GM12875 (cell line): ENCODE measurements at regions not wholly inside any gene's neighbourhood (a gene's known extent, or its start where the extent isn't known, plus 50 kb on each side); places are given as distances from the start of the nearest gene placed in this dataset.

Source experiments
- H3K4me3 ChIP-seq: one replicate; pipeline ENCODE4 v1.5.1; 2011; ENCODE audit warnings: low read depth, low read length, control low read depth
- CTCF ChIP-seq: IDR thresholded peaks from 2 replicates; pipeline ENCODE4 v1.5.1; 2011; ENCODE audit warnings: low read depth, mild to moderate bottlenecking, control low read depth, inconsistent platforms, low read length, moderate library complexity, borderline replicate concordance; ENCODE audit not compliant: insufficient read depth

DNA sequence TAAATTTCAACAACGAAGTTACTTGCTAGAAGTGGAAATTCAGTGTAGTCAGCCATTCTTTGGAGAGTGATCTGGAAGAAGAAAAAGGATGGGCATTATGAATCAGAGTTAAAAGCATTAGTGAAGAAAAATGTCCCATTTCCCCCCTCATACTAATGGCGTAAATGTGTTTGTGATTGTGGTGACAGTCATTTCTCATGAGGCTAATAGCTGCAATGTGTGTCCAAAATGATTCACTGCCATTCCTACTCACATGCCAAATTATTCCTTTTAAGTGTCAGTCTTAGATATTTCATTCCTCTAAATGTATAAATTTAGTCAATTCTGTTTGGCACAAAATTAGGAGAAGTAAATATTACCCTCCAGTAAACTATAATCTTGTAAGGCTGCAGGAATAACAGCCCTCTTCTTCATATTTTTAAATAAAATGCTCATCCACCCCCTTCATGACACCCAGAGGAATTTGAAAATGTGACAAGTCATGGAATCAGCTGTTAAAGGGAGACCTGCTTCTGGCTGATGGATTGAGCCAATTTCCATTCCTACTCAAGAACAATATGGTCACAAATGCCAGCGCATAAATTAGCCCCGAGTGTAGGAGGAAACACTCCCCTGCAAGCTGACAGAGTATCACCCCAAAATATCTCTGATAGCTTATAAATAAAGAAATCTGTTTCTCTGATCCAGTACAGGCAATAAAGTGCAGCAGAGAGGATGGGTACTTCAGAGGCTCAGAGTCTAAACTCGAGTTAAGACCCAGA lies 912.3 kb upstream of the SEL1L start:
- no peak overlapping the region for H3K4me3 ChIP-seq
- TF ChIP-seq CTCF: no peak

DNA sequence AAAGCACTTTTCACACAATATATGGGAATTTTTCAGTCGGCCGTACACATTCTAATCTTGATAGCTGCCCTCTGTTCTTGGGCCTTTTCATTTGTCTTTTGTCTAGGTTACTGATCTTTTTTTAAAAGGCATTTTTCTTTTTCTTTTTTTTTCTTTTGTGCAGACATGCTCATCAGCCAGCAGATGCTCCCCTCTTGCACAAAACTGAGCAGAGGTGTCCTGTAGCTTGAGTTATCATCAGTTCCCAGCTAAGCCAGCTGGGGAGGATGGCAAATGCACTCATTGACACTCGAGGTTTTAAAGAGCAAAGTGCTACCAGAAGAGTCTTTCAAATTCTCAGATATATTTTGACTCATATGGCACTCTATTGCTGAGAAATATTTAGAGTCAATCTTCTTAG lies 913.9 kb upstream of the SEL1L start:
- H3K4me3 ChIP-seq: no peak overlapping the region
- no peak for TF ChIP-seq CTCF

DNA sequence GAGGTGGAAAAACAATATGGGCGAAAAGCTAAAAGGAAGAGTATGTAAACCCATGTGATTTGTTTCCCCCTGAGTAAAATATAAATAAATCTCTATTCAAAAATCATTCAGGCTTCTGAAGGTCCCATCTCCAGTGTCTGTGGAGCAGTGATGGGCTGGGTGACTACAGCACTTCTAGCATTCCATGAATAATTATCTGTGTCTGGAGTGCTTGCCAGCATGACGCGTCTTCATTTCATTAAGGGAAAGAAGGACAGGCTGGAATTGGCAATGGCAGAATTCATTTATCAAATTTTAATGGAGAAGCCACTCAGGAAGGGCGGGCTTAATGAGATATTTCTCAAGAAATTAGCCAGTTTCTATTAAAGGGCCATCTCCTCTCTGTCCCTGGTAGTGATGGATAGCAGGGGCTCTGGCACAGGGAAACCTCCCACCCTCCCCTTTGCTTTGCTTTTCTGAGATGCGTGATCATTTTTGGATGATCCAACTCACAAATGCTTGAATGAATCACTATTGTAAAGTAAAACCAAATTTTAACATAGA lies 916.3 kb upstream of the SEL1L start:
- no peak for TF ChIP-seq CTCF
- no peak overlapping the region for H3K4me3 ChIP-seq

DNA sequence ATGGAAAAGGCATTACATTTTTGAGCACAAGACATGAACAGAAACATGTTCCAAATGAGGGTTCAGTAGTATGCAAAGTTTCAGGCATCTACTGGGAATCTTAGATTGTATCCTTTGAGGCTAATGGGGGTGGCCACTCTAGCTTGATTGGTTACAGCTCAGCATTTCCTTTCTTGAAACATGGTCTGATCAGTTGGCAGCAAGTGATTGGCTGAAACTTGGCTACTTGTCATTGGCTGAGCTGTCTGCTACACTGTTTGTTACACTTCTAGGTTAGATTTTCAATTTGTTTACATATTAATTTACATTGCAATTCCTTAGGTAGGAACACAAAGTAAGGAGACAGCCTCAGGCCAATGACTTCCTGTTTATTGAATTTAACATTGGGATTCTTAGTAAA lies 918.0 kb upstream of the SEL1L start:
- no peak overlapping the region for H3K4me3 ChIP-seq
- no peak for TF ChIP-seq CTCF

GRCh38 chr14:82482345-82482744 lies 948.7 kb upstream of the SEL1L start:
- no peak for TF ChIP-seq CTCF
- H3K4me3 ChIP-seq: no peak overlapping the region

- H3K4me3 ChIP-seq: no peak overlapping the region
- TF ChIP-seq CTCF: no peak
These were observed 954.8 kb upstream of the SEL1L start for GRCh38 chr14:82488473-82488872.

DNA sequence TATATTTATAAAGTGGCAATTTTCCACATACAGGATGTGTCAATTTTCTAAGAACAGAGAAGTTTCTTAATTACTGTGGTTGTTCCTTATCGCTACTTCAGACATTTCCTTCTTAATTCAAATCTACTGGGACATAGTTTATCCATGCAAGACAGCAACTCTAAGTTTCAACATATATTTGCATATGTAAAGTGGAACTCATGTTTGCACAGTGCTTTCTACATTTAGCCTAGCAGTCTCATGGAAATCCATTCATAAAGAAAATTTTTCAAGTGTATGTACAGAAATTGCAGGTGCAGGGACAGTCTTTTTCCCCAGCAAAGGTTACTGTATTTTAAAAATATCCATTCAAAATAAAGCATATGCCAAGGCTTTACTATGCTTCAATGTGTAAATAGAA lies 956.7 kb upstream of the SEL1L start:
- TF ChIP-seq CTCF: no peak
- H3K4me3 ChIP-seq: no peak overlapping the region
